HepG2 (cell line): ENCODE measurements at regions not wholly inside any gene's neighbourhood (a gene's known extent, or its start where the extent isn't known, plus 50 kb on each side); places are given as distances from the start of the nearest gene placed in this dataset.

Experiments used
- ATAC-seq: fragments of 200-7000 bp; cut with Tn5 transposase; 3 replicates; pipeline ENCODE4 v1.9.1; 2020; ENCODE audit warnings: mild to moderate bottlenecking, moderate library complexity
- BruUV-seq: library from RNA; stranded (reverse); fragments of 400-500 nt; replicated peaks from 2 replicates; lab custom pipeline; 2021; lab: Mats Ljungman, UMichigan
- CTCF ChIA-PET: fragments of 300-600 bp; formaldehyde crosslinking; extraction: SDS; loops from one replicate; lab custom pipeline; 2021; ENCODE audit warnings: low total read pairs, inconsistent platforms, low intra/inter-chr PET ratio; lab: Yijun Ruan, JAX
- POLR2A ChIA-PET: fragments of 350-600 bp; sonication (Branson Sonifier 250); formaldehyde crosslinking; loops from one replicate; lab custom pipeline; 2020; ENCODE audit warnings: antibody characterized with exemption, inconsistent platforms; lab: Yijun Ruan, JAX
- DNase-seq: peaks from one replicate; pipeline ENCODE4 v3.0.0-alpha.2; 2015; ENCODE audit warnings: low spot score
- FAIRE-seq: peaks from 3 replicates; lab custom pipeline; 2011; peaks lifted over from hg19 to GRCh38; lab: Jason Lieb, UNC
- H2AFZ ChIP-seq: one replicate; pipeline ENCODE4 v1.6.1; 2011; ENCODE audit warnings: low read length, inconsistent platforms
- H3K27ac ChIP-seq: fragments of 300-600 bp; 3 replicates; pipeline ENCODE4 v1.8.0; 2011; ENCODE audit warnings: mixed run types, mild to moderate bottlenecking, mixed read lengths, low read length, inconsistent platforms; ENCODE audit not compliant: insufficient read depth; ENCODE audit errors: extremely low read length
- H3K27me3 ChIP-seq, 2 experiments: fragments of 200-600 bp in 1 of 2; 2 replicates in 1 of 2; 3 replicates in 1 of 2; pipeline versions ENCODE4 v1.6.0 to v1.8.0; 2011; ENCODE audit warnings: low read length in 2 of 2, mild to moderate bottlenecking in 2 of 2, moderate library complexity in 2 of 2, inconsistent platforms in 1 of 2; ENCODE audit not compliant: insufficient read depth in 2 of 2, control insufficient read depth in 1 of 2
- H3K36me3 ChIP-seq, 2 experiments: fragments of 200-600 bp in 1 of 2; replicated peaks in 1 of 2; 2 replicates in 1 of 2; 3 replicates in 1 of 2; pipeline versions ENCODE4 v1.5.1 to v1.8.0; 2011; ENCODE audit warnings: low read length in 2 of 2, inconsistent platforms in 1 of 2; ENCODE audit not compliant: insufficient read depth in 2 of 2, control insufficient read depth in 1 of 2
- H3K4me1 ChIP-seq: 2 replicates; pipeline ENCODE4 v1.5.1; 2012; ENCODE audit warnings: low read length, inconsistent platforms; ENCODE audit not compliant: insufficient read depth
- H3K4me2 ChIP-seq: 2 replicates; pipeline ENCODE4 v1.6.0; 2011; ENCODE audit warnings: low read depth, low read length, inconsistent platforms
- H3K4me3 ChIP-seq, 3 experiments: fragments of 200-600 bp in 1 of 3; sonication (generic), shearing (Covaris generic) in 1 of 3; replicated peaks in 1 of 3; 2 replicates each; pipeline ENCODE4 v1.5.1; 2011 to 2016; ENCODE audit warnings: low read length in 3 of 3, inconsistent platforms in 2 of 3, low read depth in 2 of 3, mild to moderate bottlenecking in 2 of 3, control low read depth in 1 of 3, mixed read lengths in 1 of 3; ENCODE audit not compliant: insufficient read depth in 1 of 3
- H3K79me2 ChIP-seq: one replicate; pipeline ENCODE4 v1.6.1; 2011; ENCODE audit warnings: low read length, inconsistent platforms; ENCODE audit not compliant: insufficient read depth
- H3K9ac ChIP-seq: 2 replicates; pipeline ENCODE4 v1.6.0; 2011; ENCODE audit warnings: mild to moderate bottlenecking, low read depth, low read length, inconsistent platforms; ENCODE audit not compliant: insufficient read depth
- H3K9me3 ChIP-seq: 2 replicates; pipeline ENCODE4 v1.5.1; 2012; ENCODE audit warnings: mild to moderate bottlenecking, low read length
- H4K20me1 ChIP-seq: 2 replicates; pipeline ENCODE4 v1.6.0; 2011; ENCODE audit warnings: inconsistent platforms, mild to moderate bottlenecking, low read length, moderate library complexity; ENCODE audit not compliant: insufficient read depth
- BORCS8-MEF2B ChIP-seq: sonication (generic); formaldehyde crosslinking; IDR thresholded peaks from 2 replicates; pipeline ENCODE4 v1.8.0; 2022; ENCODE audit warnings: mild to moderate bottlenecking, missing genetic modification reagents
- GATAD1 ChIP-seq: IDR thresholded peaks from 2 replicates; pipeline ENCODE4 v1.6.1; 2016; ENCODE audit warnings: missing genetic modification reagents, missing compliant biosample characterization
- HOXA9 ChIP-seq: sonication (generic); formaldehyde crosslinking; IDR thresholded peaks from 2 replicates; pipeline ENCODE4 v1.8.1; 2022; ENCODE audit warnings: missing genetic modification reagents, mild to moderate bottlenecking, moderate library complexity, borderline replicate concordance
- HOXD1 ChIP-seq: sonication (generic); formaldehyde crosslinking; IDR thresholded peaks from 2 replicates; pipeline ENCODE4 v1.5.0; 2020; ENCODE audit warnings: missing genetic modification reagents
- NKX3-1 ChIP-seq: sonication (generic); formaldehyde crosslinking; IDR thresholded peaks from 2 replicates; pipeline ENCODE4 v1.5.0; 2020; ENCODE audit warnings: missing genetic modification reagents
- ZNF10 ChIP-seq: sonication (generic); formaldehyde crosslinking; IDR thresholded peaks from 2 replicates; pipeline ENCODE4 v1.4.0; 2020; ENCODE audit warnings: mild to moderate bottlenecking, low read depth, missing genetic modification reagents, borderline replicate concordance
- ZNF136 ChIP-seq: sonication (generic); formaldehyde crosslinking; IDR thresholded peaks from 2 replicates; pipeline ENCODE4 v1.8.1; 2022; ENCODE audit warnings: low read depth, mild to moderate bottlenecking, moderate library complexity, missing genetic modification reagents
- ZNF337 ChIP-seq: sonication (generic); formaldehyde crosslinking; IDR thresholded peaks from 2 replicates; pipeline ENCODE4 v1.5.1; 2020; ENCODE audit warnings: missing genetic modification reagents, low read depth, mild to moderate bottlenecking, borderline replicate concordance
- ZNF678 ChIP-seq: sonication (generic); formaldehyde crosslinking; IDR thresholded peaks from 2 replicates; pipeline ENCODE4 v1.4.0; 2020; ENCODE audit warnings: mild to moderate bottlenecking, missing genetic modification reagents
- ZNF775 ChIP-seq: sonication (generic); formaldehyde crosslinking; IDR thresholded peaks from 2 replicates; pipeline ENCODE4 v1.4.0; 2020; ENCODE audit warnings: missing genetic modification reagents, mild to moderate bottlenecking, moderate library complexity, borderline replicate concordance
- ZNF790 ChIP-seq: sonication (generic); formaldehyde crosslinking; IDR thresholded peaks from 2 replicates; pipeline ENCODE4 v1.8.0; 2022; ENCODE audit warnings: missing genetic modification reagents, mild to moderate bottlenecking, borderline replicate concordance
- WGBS: methylation state at CpG from one replicate; pipeline ENCODE4 v1.1.6; 2017; ENCODE audit warnings: low lambda C conversion rate; 5-methylcytosine and 5-hydroxymethylcytosine counted together
- in situ Hi-C: cut with HindIII; loops from 2 replicates; pipeline ENCODE4 v1.10.0; 2017; ENCODE audit warnings: low pct_unique_long_range_greater_than_20kb; ENCODE audit not compliant: extremely low pct_ligation_motif_present
- intact Hi-C: fragments of 100-400 bp; cut with micrococcal nuclease; formaldehyde crosslinking; loops from one replicate; pipeline ENCODE4 v1.10.0; 2022; ENCODE audit not compliant: unreplicated experiment
- TF ChIP-seq, protein P1 (sequence below): sonication (generic); formaldehyde crosslinking; IDR thresholded peaks from 2 replicates; pipeline ENCODE4 v1.9.0; 2022; ENCODE audit warnings: missing genetic modification reagents, mild to moderate bottlenecking, borderline replicate concordance
- TF ChIP-seq, protein P2 (sequence below): sonication (generic); formaldehyde crosslinking; IDR thresholded peaks from 2 replicates; pipeline ENCODE4 v1.5.0; 2020; ENCODE audit warnings: missing genetic modification reagents
- TF ChIP-seq, protein P3 (sequence below): sonication (generic); formaldehyde crosslinking; IDR thresholded peaks from 2 replicates; pipeline ENCODE4 v1.5.1; 2020; ENCODE audit warnings: missing genetic modification reagents, mild to moderate bottlenecking, borderline replicate concordance
- TF ChIP-seq, protein P4 (sequence below): sonication (generic); formaldehyde crosslinking; IDR thresholded peaks from 2 replicates; pipeline ENCODE4 v1.4.0; 2020; ENCODE audit warnings: missing genetic modification reagents

DNA sequence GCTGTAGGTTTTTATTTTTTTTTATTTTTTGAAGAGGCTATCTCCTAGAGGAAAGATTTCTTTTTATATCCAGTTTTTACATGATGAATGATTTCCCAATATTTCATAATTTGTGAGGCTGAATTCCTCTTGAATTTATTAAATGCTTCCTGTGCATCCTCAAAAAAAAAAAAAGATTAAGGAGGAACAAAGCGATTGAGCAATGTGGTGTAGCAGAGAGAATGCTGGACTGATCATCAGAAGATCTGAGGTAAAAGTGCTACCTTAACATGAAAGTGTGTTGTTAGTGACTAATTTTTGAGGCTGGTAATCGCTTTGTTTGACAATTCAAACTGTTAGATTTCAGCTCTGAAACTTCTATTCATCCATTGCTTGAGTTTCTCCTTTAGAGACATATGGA lies 125.1 kb downstream of the ESM1 start:
- intact Hi-C loops (no loop called here), in situ Hi-C loops (no loop called here)
- Histone ChIP-seq H3K9ac (no peak overlapping the region), H4K20me1 (no peaks in the 10 kb centered on the region), H3K4me1 (no peaks in the 10 kb centered on the region), H3K27ac (no peak overlapping the region), H3K4me2 (no peak overlapping the region), H3K36me3 (no peaks in the 10 kb centered on the region), H3K4me3 (no peak overlapping the region), H3K9me3 (no peaks in the 10 kb centered on the region; the same call in 1 of the 2 replicates), H3K27me3 (no peaks in the 10 kb centered on the region), H3K79me2 (no peaks in the 10 kb centered on the region), H2AFZ (no peak overlapping the region)
- FAIRE-seq (no peak), DNase-seq (no peak), ATAC-seq (no peak)
- WGBS, result 1% methylated on average over 2 of the region's 2 CpGs
- TF ChIP-seq, protein P1, sequence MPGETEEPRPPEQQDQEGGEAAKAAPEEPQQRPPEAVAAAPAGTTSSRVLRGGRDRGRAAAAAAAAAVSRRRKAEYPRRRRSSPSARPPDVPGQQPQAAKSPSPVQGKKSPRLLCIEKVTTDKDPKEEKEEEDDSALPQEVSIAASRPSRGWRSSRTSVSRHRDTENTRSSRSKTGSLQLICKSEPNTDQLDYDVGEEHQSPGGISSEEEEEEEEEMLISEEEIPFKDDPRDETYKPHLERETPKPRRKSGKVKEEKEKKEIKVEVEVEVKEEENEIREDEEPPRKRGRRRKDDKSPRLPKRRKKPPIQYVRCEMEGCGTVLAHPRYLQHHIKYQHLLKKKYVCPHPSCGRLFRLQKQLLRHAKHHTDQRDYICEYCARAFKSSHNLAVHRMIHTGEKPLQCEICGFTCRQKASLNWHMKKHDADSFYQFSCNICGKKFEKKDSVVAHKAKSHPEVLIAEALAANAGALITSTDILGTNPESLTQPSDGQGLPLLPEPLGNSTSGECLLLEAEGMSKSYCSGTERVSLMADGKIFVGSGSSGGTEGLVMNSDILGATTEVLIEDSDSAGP (CRISPR knock-in tag), result no peak
- TF ChIP-seq ZNF790 (no peak), ZNF10 (CRISPR knock-in tag) (no peak)
- no TSS peak for BruUV-seq
- ChIA-PET POLR2A (no interaction called here), CTCF (no interaction called here)

DNA sequence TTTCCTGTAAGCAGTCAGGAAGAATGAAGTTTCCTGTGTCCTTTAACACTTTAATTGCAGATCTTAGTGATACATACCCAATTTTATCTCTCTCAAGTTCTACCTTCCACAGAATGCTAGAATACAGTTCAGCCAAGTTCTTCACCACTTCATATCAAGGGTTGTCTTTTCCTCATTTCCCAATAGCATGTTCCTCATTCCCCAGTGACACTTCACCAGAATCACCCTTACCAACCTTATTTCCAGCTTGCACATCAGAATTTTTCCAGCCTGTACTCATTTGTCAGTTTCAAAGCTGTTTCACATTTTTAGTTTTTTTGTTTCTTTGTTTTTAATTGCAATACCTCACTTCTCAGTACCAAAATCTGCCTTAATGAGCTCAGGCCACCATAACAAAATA lies 126.1 kb downstream of the ESM1 start:
- Histone ChIP-seq H3K36me3 (no peaks in the 10 kb centered on the region), H3K9ac (no peak overlapping the region), H3K4me3 (no peak overlapping the region), H3K27ac (no peak overlapping the region), H4K20me1 (no peaks in the 10 kb centered on the region), H3K4me2 (no peak overlapping the region), H3K9me3 (no peaks in the 10 kb centered on the region; the same call in 1 of the 2 replicates), H3K27me3 (no peaks in the 10 kb centered on the region), H3K4me1 (no peaks in the 10 kb centered on the region), H3K79me2 (no peaks in the 10 kb centered on the region), H2AFZ (no peak overlapping the region)
- no peak for FAIRE-seq
- ChIA-PET CTCF (no interaction called here), POLR2A (no interaction called here)
- in situ Hi-C loops (no loop called here), intact Hi-C loops (no loop called here)
- DNase-seq, result no peak
- BruUV-seq, result no TSS peak
- ATAC-seq, result no peak
- TF ChIP-seq, protein P2, sequence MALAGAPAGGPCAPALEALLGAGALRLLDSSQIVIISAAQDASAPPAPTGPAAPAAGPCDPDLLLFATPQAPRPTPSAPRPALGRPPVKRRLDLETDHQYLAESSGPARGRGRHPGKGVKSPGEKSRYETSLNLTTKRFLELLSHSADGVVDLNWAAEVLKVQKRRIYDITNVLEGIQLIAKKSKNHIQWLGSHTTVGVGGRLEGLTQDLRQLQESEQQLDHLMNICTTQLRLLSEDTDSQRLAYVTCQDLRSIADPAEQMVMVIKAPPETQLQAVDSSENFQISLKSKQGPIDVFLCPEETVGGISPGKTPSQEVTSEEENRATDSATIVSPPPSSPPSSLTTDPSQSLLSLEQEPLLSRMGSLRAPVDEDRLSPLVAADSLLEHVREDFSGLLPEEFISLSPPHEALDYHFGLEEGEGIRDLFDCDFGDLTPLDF (CRISPR knock-in tag), result no peak
- TF ChIP-seq BORCS8-MEF2B (CRISPR knock-in tag), result no peak
- no peak for TF ChIP-seq GATAD1 (CRISPR knock-in tag)
- no peak for TF ChIP-seq HOXA9 (CRISPR knock-in tag)
- TF ChIP-seq HOXD1, result no peak
- TF ChIP-seq NKX3-1 (CRISPR knock-in tag), result no peak
- no peak for TF ChIP-seq ZNF136
- no peak for TF ChIP-seq ZNF337 (CRISPR knock-in tag)
- TF ChIP-seq, protein P3, sequence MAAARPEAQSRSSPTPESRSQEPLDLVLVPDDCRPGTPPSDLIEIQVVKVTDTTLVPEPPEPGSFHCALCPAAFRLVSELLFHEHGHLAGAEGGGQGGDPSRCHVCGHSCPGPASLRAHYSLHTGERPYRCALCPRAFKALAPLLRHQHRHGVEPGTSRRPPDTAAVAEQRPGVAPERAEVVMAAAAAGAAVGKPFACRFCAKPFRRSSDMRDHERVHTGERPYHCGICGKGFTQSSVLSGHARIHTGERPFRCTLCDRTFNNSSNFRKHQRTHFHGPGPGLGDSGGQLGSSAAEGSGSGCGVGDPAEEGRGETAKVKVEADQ (CRISPR knock-in tag), result no peak
- no peak for TF ChIP-seq ZNF775 (CRISPR knock-in tag)
- TF ChIP-seq, protein P4, sequence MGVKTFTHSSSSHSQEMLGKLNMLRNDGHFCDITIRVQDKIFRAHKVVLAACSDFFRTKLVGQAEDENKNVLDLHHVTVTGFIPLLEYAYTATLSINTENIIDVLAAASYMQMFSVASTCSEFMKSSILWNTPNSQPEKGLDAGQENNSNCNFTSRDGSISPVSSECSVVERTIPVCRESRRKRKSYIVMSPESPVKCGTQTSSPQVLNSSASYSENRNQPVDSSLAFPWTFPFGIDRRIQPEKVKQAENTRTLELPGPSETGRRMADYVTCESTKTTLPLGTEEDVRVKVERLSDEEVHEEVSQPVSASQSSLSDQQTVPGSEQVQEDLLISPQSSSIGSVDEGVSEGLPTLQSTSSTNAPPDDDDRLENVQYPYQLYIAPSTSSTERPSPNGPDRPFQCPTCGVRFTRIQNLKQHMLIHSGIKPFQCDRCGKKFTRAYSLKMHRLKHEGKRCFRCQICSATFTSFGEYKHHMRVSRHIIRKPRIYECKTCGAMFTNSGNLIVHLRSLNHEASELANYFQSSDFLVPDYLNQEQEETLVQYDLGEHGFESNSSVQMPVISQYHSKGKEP, result no peak
- no peak for TF ChIP-seq ZNF678 (CRISPR knock-in tag)
